ENCODE measurements at regions not wholly inside any gene's neighbourhood (a gene's known extent, or its start where the extent isn't known, plus 50 kb on each side); places are given as distances from the start of the nearest gene placed in this dataset.
A peak's percentile ranks its signal among the peaks of the same experiment; 100 is the strongest.

DNA sequence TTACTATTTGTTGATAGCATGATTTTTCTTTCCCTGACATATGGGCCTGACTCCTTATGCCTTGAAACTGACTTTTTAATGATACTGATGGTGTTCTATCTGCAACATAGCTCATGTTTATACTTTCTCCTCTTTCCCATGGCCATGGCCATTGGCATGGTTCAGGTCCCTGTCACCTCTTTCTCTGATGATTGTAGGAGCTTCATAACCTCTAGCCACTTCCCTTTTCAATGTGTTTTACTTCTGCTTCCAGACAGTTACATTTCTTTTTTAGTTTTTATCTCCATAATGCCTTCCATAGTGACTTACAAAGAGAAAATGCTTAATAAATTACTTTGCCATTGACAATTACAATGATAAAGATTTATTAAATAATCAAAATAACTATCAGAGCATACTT is 177.9 kb upstream of the SETBP1 start:
- no peaks in the 10 kb centered on the region for H3K36me3 ChIP-seq (ENCODE audit: low read depth)
- TF ChIP-seq, protein P1, sequence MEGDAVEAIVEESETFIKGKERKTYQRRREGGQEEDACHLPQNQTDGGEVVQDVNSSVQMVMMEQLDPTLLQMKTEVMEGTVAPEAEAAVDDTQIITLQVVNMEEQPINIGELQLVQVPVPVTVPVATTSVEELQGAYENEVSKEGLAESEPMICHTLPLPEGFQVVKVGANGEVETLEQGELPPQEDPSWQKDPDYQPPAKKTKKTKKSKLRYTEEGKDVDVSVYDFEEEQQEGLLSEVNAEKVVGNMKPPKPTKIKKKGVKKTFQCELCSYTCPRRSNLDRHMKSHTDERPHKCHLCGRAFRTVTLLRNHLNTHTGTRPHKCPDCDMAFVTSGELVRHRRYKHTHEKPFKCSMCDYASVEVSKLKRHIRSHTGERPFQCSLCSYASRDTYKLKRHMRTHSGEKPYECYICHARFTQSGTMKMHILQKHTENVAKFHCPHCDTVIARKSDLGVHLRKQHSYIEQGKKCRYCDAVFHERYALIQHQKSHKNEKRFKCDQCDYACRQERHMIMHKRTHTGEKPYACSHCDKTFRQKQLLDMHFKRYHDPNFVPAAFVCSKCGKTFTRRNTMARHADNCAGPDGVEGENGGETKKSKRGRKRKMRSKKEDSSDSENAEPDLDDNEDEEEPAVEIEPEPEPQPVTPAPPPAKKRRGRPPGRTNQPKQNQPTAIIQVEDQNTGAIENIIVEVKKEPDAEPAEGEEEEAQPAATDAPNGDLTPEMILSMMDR (IDR thresholded peaks at IDR 0.05) = no peak
- no peak overlapping the region for H3K4me3 ChIP-seq
- no peak for DNase-seq
- H3K9me3 ChIP-seq = no peaks in the 10 kb centered on the region
- intact Hi-C loops (cut with DNase I, micrococcal nuclease) = no loop called here
- H3K4me1 ChIP-seq (ENCODE audit: low read depth) = no peaks in the 10 kb centered on the region
- ATAC-seq = no peak

DNA sequence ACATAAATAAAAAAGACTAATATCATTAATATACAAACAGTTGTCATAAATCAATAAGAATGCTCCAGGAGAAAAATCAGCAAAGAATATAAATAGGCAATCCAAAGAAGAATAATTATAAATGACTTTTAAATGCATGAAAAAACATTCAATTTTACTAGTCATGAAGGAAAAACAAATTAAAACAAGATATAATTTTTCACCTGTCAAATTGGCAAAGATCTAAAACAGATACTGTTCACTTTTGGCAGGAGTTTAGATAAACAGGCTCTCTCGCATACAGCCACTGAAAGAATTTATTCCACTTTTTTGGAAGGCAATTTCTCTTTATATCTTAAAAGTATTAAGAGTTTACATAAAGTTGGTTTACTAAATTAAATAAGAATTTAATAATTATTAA is 176.8 kb upstream of the SETBP1 start:
- no peaks in the 10 kb centered on the region for H3K36me3 ChIP-seq (ENCODE audit: low read depth)
- TF ChIP-seq, protein P1 (IDR thresholded peaks at IDR 0.05) = no peak
- no peak overlapping the region for H3K4me3 ChIP-seq
- no peak for DNase-seq
- no peaks in the 10 kb centered on the region for H3K4me1 ChIP-seq (ENCODE audit: low read depth)
- intact Hi-C loops (cut with DNase I, micrococcal nuclease) = no loop called here
- no peak for ATAC-seq
- no peaks in the 10 kb centered on the region for H3K9me3 ChIP-seq

DNA sequence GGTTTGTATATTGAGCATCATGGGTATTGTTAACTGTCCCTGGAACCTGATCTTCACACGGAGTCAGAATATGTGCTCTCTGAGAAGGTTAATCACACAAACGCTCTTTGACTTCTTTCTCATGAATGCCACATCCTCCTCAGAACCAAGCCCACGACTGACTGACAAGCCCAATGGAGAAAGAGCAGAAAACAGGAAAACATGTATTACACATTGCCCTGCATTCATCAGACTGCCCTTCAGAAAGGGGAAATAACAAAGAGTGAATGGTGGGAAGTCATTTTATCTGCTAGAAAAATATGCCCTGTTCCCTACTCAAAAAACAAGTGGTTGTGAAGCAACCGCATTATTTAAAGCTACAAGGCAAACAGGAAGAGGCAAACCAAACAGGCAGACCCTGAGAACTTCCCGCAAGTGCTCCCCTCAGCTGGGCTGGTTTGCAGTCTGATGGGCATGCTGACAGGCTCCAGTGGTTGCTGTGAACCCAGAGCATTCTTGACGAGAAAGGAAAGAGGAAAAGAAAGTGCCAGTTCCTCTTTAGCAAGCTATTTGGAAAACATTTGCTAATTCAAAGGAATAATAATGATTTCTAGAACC is 172.9 kb upstream of the SETBP1 start:
- ATAC-seq (peak; percentile 69), DNase-seq (peak; percentile 15 to 55 (median 21))
- TF ChIP-seq, protein P1 (IDR thresholded peaks at IDR 0.05) = no peak
- Histone ChIP-seq H3K4me3 (no peak overlapping the region), H3K4me1 (ENCODE audit: low read depth) (no peaks in the 10 kb centered on the region), H3K9me3 (no peaks in the 10 kb centered on the region), H3K36me3 (ENCODE audit: low read depth) (no peaks in the 10 kb centered on the region)
- intact Hi-C loops (cut with DNase I, micrococcal nuclease) = no loop called here

DNA sequence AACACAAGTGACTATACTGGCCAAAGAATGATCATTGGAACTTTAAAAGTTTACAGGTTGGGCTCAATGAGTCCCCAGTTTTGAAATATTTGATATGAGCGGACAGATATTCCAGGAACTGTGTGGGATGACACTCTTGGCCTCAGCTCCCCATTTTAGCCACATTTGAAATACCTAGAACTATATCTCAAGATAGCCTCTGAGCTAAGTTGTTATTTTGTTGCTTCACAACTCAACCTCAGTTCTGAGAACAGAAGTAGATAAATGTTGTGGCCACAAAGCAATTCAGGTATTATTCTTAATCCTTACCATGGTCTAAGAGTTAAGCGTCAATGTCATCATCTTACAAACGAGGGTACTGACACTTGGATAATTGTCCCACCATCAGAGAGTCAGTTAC is 172.2 kb upstream of the SETBP1 start:
- H3K4me3 ChIP-seq = no peak overlapping the region
- ATAC-seq = no peak
- TF ChIP-seq, protein P1 (IDR thresholded peaks at IDR 0.05) = no peak
- H3K36me3 ChIP-seq (ENCODE audit: low read depth) = no peaks in the 10 kb centered on the region
- intact Hi-C loops (cut with DNase I, micrococcal nuclease) = no loop called here
- no peaks in the 10 kb centered on the region for H3K9me3 ChIP-seq
- no peak for DNase-seq
- no peaks in the 10 kb centered on the region for H3K4me1 ChIP-seq (ENCODE audit: low read depth)

DNA sequence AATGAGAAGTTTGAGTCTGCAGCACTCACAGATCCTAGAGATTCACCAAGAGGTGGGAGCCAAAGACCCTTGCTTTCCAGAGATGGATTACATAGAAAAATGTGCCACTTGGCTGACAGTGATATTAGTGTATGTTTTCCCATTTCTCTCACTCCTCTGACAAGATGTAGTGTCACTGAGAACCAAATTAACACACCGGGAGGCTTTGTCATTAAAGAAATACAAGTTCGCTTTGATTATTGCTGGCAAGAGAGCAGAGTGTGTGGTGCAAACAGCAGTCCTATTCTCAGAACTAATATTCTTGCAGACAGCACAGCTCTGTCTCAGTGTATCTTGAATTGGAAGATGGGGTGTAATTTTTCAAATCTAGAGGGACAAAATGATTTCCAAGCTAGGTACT is 171.6 kb upstream of the SETBP1 start:
- Histone ChIP-seq H3K36me3 (ENCODE audit: low read depth) (no peaks in the 10 kb centered on the region), H3K4me3 (no peak overlapping the region), H3K9me3 (no peaks in the 10 kb centered on the region), H3K4me1 (ENCODE audit: low read depth) (no peaks in the 10 kb centered on the region)
- DNase-seq (no peak), ATAC-seq (no peak)
- intact Hi-C loops (cut with DNase I, micrococcal nuclease) = no loop called here
- TF ChIP-seq, protein P1 (IDR thresholded peaks at IDR 0.05) = no peak

DNA sequence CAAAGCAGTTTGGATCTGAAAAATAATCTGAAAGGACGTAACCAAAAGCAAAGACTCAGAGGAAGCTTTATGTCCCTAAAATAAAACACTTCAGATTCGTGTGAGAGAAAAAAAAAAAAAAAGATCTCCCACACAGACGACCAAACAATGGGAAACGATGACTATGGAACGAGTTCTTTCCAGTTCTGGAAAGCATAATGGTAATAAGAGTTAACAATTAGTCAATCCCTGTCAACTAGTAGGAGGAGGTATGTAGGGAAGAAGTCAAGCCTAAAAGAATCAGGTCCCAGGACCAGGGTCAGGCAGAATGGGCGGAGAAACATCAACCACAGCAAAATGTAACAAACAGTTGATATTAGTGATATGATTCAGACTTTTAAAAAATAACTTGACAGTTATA is 170.3 kb upstream of the SETBP1 start:
- ATAC-seq (no peak), DNase-seq (no peak)
- intact Hi-C loops (cut with DNase I, micrococcal nuclease) = no loop called here
- Histone ChIP-seq H3K36me3 (ENCODE audit: low read depth) (no peaks in the 10 kb centered on the region), H3K4me3 (no peak overlapping the region), H3K9me3 (no peaks in the 10 kb centered on the region), H3K4me1 (ENCODE audit: low read depth) (no peaks in the 10 kb centered on the region)
- TF ChIP-seq, protein P1 (IDR thresholded peaks at IDR 0.05) = no peak
